Esophagus squamous epithelium (tissue), 5 donors: ENCODE measurements at regions not wholly inside any gene's neighbourhood (a gene's known extent, or its start where the extent isn't known, plus 50 kb on each side); places are given as distances from the start of the nearest gene placed in this dataset.

Experiments
- DNase-seq: peaks from one replicate; lab custom pipeline; 2025; lab: John Stamatoyannopoulos, UW
- H3K27ac ChIP-seq, 4 donors: fragments of 200-600 bp; sonication (generic); one replicate each; pipeline ENCODE4 v1.5.1; 2016 to 2019; ENCODE audit warnings: mild to moderate bottlenecking in 1 of 4
- H3K27me3 ChIP-seq, 4 donors: fragments of 200-600 bp; sonication (generic); 1 replicate in 3 of 4; 2 replicates in 1 of 4; pipeline versions ENCODE4 v1.5.1 to v1.6.0; 2017 to 2021; ENCODE audit warnings: antibody characterized with exemption in 1 of 4
- H3K36me3 ChIP-seq, 3 donors: fragments of 200-600 bp; sonication (generic); one replicate each; pipeline ENCODE4 v1.5.1; 2016 to 2019
- H3K4me1 ChIP-seq, 3 donors: fragments of 200-600 bp; sonication (generic); one replicate each; pipeline ENCODE4 v1.5.1; 2017 to 2019
- H3K4me3 ChIP-seq, 4 donors: fragments of 200-600 bp; sonication (generic); 1 replicate in 3 of 4; 2 replicates in 1 of 4; pipeline ENCODE4 v1.5.1; 2016 to 2019; ENCODE audit warnings: mild to moderate bottlenecking in 2 of 4, moderate library complexity in 1 of 4
- H3K9me3 ChIP-seq, 3 donors: fragments of 200-600 bp; sonication (generic); one replicate each; pipeline ENCODE4 v1.5.1; 2016 to 2019
- POLR2A ChIP-seq, 4 donors: fragments of 450-650 bp; IDR thresholded peaks; one replicate each; pipeline ENCODE4 v1.6.1; 2017; ENCODE audit warnings: antibody characterized with exemption in 4 of 4, mild to moderate bottlenecking in 4 of 4, moderate library complexity in 3 of 4
- WGBS, 2 donors: methylation state at CpG; one replicate each; pipeline ENCODE4 v1.1.5; 2018; 5-methylcytosine and 5-hydroxymethylcytosine counted together
- intact Hi-C: fragments of 100-400 bp; cut with DNase I; formaldehyde crosslinking; loops from one replicate; pipeline ENCODE4 v1.15.0; 2022
- TF ChIP-seq, protein P1 (sequence below), 6 experiments: fragments of 450-650 bp in 4 of 6; fragments of 200-600 bp in 2 of 6; sonication (generic) in 2 of 6; IDR thresholded peaks; one replicate each; pipeline ENCODE4 v1.5.1; 2016 to 2019; ENCODE audit warnings: antibody characterized with exemption in 6 of 6, mild to moderate bottlenecking in 4 of 6, moderate library complexity in 4 of 6
- donor health status: DM: yes; HTN: yes; CAD: no.

GRCh38 chr15:38187630-38188313 lies 64.9 kb upstream of the SPRED1 start:
- Histone ChIP-seq H3K4me1 (no peaks in the 10 kb centered on the region), H3K4me3 (no peak overlapping the region), H3K27ac (no peak overlapping the region), H3K36me3 (no peaks in the 10 kb centered on the region), H3K9me3 (no peaks in the 10 kb centered on the region), H3K27me3 (no peaks in the 10 kb centered on the region)
- TF ChIP-seq POLR2A (IDR thresholded peaks at IDR 0.05), result no peak
- TF ChIP-seq, protein P1, sequence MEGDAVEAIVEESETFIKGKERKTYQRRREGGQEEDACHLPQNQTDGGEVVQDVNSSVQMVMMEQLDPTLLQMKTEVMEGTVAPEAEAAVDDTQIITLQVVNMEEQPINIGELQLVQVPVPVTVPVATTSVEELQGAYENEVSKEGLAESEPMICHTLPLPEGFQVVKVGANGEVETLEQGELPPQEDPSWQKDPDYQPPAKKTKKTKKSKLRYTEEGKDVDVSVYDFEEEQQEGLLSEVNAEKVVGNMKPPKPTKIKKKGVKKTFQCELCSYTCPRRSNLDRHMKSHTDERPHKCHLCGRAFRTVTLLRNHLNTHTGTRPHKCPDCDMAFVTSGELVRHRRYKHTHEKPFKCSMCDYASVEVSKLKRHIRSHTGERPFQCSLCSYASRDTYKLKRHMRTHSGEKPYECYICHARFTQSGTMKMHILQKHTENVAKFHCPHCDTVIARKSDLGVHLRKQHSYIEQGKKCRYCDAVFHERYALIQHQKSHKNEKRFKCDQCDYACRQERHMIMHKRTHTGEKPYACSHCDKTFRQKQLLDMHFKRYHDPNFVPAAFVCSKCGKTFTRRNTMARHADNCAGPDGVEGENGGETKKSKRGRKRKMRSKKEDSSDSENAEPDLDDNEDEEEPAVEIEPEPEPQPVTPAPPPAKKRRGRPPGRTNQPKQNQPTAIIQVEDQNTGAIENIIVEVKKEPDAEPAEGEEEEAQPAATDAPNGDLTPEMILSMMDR (IDR thresholded peaks at IDR 0.05), result no peak
- DNase-seq, result no peak
- intact Hi-C loops, result no loop called here
- WGBS, 2 donors, result 71 to 85% methylated on average over 7 of the region's 7 CpGs

DNA sequence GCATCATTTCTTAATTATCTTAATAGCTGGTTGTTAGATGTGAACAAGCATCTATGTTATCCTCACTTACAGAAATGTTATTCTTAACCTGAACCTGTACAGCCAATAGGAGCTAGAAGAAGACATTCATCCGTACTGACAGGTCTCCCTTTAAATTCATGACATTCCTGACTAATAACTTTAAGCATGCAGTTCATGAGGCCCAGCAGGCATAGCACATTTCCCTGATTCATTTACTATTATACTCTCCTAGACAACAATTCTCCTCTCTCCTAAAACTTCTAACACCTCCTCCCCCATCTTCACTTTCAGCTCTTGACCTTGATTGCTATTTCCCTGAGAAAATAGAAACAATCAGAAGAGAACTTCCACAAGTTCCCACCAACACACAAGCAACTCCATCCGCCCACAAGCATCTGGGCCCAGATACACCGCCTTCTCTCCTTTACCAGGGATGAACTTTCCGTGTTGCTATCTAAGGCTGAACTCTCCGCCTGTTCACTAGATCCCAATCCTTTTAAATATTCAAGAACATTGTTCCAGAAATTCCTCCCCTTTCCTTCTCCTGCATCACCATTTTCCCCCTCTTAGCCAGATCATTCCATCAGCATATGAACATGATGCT lies 62.9 kb upstream of the SPRED1 start:
- no peak for DNase-seq
- intact Hi-C loops, result no loop called here
- H3K4me3 ChIP-seq, result no peak overlapping the region
- TF ChIP-seq POLR2A (IDR thresholded peaks at IDR 0.05), result no peak
- TF ChIP-seq, protein P1 (IDR thresholded peaks at IDR 0.05), result no peak
- H3K36me3 ChIP-seq, result no peaks in the 10 kb centered on the region
- H3K9me3 ChIP-seq, result no peaks in the 10 kb centered on the region
- H3K4me1 ChIP-seq, result no peaks in the 10 kb centered on the region
- WGBS, 2 donors, result 70 to 76% methylated on average over 5 of the region's 5 CpGs
- H3K27me3 ChIP-seq, result no peaks in the 10 kb centered on the region
- H3K27ac ChIP-seq, result no peak overlapping the region

DNA sequence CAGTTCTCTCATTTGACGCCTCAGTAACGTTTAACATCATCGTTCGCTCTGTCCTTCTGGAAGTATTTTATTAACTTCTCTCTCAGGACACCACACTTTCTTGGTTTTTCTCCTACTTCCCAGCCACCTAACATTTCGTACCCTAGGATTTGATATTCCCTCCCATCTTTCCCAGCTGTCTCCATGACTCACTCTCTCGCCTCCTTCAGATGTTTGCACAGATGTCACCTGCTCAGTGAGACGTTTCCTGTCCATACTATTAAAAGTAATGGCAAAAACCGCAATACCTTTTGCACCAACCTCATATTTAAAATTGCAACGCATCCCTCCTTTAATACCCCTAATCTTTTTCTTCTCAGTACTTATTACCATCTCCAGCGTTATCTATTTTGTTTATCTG lies 62.1 kb upstream of the SPRED1 start:
- TF ChIP-seq, protein P1 (IDR thresholded peaks at IDR 0.05), result no peak
- TF ChIP-seq POLR2A (IDR thresholded peaks at IDR 0.05), result no peak
- Histone ChIP-seq H3K27ac (no peak overlapping the region), H3K36me3 (no peaks in the 10 kb centered on the region), H3K27me3 (no peaks in the 10 kb centered on the region), H3K4me1 (no peaks in the 10 kb centered on the region), H3K9me3 (no peaks in the 10 kb centered on the region), H3K4me3 (no peak overlapping the region)
- DNase-seq, result no peak
- intact Hi-C loops, result no loop called here
- 82 to 87% methylated on average over 10 of the region's 10 CpGs for WGBS, 2 donors

DNA sequence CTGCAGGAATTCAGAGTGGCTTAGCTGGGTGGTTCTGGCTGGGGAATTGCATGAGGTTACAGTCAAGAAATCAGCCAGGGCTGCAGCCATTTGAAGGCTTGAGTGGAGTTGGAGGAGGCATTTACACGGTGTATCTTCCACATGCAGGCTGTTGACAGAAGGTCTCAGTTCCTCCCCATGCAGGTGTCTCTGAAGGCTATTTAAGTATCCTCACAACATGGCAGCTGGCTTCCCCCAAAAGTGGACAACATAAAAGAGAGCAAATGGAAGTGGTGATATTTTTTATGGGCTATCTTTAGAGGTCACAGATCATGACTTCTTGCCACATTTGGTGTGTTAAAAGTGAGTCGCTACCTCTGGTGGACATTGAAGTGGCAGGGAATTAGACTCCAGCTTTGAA lies 60.1 kb upstream of the SPRED1 start:
- H3K9me3 ChIP-seq, result no peaks in the 10 kb centered on the region
- no peaks in the 10 kb centered on the region for H3K4me1 ChIP-seq
- intact Hi-C loops, result no loop called here
- no peak overlapping the region for H3K27ac ChIP-seq
- WGBS, 2 donors, result 89 to 94% methylated on average over 2 of the region's 2 CpGs
- no peaks in the 10 kb centered on the region for H3K27me3 ChIP-seq
- no peak for DNase-seq
- H3K36me3 ChIP-seq, result no peaks in the 10 kb centered on the region
- TF ChIP-seq, protein P1 (IDR thresholded peaks at IDR 0.05), result no peak
- no peak for TF ChIP-seq POLR2A (IDR thresholded peaks at IDR 0.05)
- no peak overlapping the region for H3K4me3 ChIP-seq

GRCh38 chr15:38193496-38193895 lies 59.1 kb upstream of the SPRED1 start:
- TF ChIP-seq POLR2A (IDR thresholded peaks at IDR 0.05), result no peak
- TF ChIP-seq, protein P1 (IDR thresholded peaks at IDR 0.05), result no peak
- Histone ChIP-seq H3K27me3 (no peaks in the 10 kb centered on the region), H3K36me3 (no peaks in the 10 kb centered on the region), H3K4me3 (no peak overlapping the region), H3K4me1 (no peaks in the 10 kb centered on the region), H3K27ac (no peak overlapping the region), H3K9me3 (no peaks in the 10 kb centered on the region)
- intact Hi-C loops, result no loop called here
- DNase-seq, result no peak
- 53 to 71% methylated on average over 1 of the region's 1 CpG for WGBS, 2 donors
